NCI-H2029 treated with DMSO at 0.1 percent for 48 hours (cell line): ENCODE measurements at regions not wholly inside any gene's neighbourhood (a gene's known extent, or its start where the extent isn't known, plus 50 kb on each side); places are given as distances from the start of the nearest gene placed in this dataset.
"Not testable (repeated sequence)": the region's sequence is repeated elsewhere in the genome, so short reads cannot be mapped to it uniquely, and the experiment has no call there.

Experiments used
- DNase-seq: peaks from one replicate; lab custom pipeline; 2025; lab: John Stamatoyannopoulos, UW

DNA sequence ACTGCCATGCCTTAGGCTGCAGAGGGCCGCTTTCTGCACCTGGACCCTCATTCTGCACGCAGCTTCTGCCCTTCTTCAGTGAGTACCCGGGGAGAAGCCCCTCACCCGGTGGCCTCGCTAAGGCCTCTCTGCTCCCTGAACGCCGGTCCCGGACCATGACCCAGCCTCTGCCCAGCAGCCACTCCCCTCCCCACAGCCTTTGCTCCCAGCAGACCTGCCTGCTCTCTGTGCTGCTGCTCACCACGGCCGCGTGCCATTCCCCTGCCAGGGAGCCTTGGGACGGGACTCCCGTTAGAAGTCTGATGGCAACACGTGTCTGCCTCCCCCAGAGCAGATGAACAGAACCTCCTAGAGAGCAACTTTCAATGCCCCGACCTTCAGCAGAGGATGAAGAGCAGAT, 282.8 kb downstream of the NDUFA10 start:
- DNase-seq: no peak

DNA sequence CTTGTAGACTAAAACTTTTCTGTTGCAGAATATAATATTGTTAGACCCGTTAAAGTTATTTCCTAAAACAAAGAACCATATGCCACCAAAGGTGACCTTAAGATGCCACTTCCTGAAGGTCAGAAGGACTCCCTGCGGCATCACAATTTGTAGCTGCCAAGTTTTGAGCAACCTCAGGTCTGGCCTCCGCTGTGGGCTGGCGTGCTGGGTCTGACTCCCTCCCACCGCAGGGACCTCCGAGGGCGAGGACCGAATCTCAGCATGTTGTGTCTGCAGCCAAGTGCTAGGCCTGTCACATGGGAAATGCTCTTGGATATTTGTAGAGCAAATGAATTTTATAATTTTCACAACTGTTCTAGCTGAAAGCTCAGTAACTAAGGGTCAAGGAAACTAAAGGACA, 285.9 kb downstream of the NDUFA10 start:
- no peak for DNase-seq

DNA sequence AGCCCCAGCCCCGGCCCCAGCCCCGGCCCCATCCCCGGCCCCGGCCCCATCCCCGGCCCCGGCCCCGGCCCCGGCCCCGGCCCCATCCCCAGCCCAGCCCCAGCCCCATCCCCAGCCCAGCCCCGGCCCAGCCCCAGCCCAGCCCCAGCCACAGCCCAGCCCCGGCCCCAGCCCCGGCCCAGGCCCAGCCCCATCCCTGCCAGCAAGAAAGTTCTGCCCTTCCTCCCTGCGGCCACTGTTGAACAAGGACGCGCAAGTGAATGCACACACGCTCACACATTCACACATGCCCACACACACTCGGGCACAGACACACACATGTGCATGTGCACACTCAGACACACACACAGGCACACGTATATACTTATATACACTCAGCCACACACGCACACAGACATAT, 287.0 kb downstream of the NDUFA10 start:
- DNase-seq: no peak

DNA sequence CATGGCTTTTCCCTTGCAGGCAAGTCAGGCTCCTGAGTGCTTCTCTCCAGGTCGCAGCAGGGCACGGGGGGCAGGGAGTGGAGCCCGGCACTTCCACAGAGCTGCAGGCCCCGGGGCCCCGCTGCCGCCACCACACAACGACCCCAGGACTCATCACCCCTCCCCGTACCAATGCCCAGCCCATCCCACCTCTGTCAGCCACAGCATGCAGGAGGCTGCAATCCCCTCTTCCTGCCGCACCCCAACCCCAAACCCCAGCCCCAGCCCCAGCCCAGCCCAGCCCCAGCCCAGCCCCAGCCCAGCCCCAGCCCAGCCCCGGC, 288.0 kb downstream of the NDUFA10 start:
- DNase-seq: no peak

DNA sequence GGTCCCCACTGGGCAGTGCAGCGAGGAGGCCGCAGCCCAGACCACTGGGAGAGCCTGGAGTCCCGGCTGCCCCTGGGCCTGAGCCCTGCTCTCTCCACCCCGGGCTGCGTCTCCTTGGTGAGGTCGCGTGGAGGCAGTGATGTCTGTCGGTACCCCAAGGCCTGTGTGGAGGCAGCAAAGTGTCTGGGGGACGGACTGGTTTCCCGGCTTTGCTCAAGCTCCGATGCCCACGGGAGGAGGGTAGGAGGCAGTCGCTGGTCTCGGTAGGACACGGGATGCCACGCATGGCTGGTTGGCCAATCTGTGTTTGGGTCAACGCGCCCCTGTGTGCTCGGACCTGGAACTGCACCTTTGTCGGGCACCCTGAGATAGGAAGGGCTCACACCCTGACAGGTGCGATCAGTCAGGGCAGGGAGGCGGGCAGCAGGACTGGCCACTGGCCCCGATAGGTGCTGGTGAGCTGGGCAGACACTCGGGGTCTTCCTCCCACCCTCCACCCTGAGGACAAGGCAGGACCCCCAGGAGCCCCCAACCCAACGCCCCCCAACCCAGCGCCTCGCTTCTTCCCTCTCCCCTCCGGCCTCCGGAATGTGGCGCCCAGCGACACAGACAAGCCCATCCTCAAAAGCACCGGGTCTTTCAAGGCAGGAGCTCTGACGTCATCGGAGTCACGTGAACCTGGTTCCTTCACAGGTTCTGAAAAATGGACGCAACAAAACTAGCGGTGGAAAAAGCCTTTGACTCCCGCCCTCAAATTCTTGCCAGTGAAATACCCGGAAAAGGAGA, 288.6 kb downstream of the NDUFA10 start:
- no peak for DNase-seq

DNA sequence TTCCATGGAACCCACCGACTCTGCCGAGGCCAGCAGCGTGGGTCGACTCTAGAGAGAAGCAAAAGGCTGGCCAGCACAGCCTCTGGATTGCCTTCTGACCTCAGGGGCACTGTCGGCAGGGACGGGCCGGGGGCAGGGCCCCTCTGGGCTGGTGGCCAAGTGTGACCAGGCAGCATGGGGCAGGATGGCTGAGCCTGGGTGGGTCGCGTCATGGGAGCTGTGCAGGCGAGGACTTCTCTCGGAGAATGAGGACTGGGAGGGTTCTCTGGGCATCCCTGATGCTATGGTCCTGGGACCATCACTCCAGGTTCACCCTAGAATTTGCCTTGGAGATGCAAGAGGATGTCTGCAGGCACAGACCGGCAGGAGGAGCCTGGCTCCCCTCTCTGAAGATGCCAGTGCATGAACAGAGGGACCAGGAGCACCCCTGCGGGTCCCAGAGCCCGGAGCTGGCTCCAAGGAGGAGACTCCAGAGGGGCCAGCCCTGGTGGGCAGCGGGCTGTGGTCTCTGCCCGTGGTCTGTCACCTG, 289.2 kb downstream of the NDUFA10 start:
- no peak for DNase-seq

DNA sequence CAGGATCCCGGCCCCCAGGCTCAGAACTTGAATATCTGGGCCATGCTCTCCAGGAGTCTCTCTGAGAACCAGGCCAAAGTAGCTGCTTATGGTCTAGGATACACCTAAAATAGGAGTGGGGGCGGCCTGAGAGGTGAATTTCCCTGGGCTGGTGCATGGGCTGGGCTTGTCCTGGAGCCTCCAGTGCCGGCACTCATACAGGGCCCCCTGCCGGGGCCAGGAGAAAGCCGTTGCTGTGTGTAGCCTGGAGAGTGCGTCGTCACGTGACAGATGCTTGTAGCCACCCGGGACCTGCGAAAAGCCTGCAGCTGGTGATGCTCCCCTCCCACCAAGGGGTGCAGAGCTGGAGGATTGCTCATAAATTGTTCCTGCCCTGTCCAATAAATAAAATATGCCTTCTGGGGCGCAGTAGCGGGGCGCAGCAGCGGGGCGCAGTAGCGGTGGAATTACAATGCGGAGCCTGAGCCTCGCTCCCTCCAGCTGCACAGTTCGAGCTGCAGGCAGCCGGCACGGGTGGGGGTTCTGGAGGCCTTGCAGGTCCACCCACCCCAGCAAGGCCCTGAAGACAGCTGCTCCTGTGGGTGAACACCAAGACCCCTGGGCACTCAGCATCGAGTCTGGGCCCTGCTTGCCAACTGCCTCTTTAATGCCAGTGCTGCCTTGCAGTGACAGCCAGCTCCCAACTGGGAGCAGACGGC, 289.9 kb downstream of the NDUFA10 start:
- DNase-seq: no peak

DNA sequence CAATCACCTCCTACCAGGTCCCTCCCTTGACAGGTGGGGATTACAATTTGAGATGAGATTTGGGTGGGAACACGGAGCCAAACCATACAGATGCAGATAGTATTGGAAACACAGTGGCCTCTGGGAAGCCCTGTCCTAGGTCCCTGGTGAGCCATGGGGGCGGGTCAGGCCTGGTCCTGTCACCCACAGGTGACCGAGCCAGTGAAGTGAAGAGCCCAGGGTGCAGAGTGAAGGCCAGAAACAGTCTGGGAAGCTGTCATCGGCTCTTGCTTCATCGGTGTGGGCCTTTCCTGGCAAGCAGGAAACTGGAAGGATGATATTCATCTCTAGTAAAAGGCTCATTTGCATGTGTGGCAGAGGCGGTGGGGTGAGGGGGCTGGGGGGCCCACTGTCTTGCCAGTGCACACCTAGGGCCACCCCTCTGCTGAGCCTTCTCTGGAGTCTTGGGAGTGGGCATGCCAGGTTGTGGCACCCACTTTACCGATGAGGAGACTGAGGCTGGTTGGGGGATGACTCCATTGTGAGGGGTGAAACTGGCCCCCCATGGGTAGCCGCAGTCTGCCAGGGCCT, 290.6 kb downstream of the NDUFA10 start:
- DNase-seq: no peak

DNA sequence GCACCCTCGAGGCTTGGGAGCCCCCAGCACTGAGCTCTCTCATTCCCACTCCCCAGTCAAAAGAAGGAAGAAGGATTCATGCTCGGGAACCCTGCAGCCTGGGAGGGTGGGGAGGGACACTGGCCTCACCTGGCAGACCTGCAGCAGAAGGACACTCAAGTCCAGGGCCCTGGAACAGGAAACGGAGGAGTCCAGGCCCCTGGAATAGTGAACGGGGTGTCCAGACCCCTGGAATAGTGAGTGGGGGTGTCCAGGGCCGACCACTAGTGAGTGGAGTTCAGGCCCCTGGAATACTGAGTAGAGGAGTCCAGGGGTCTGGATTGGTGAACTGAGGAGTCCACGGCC, 292.5 kb downstream of the NDUFA10 start:
- DNase-seq: no peak

DNA sequence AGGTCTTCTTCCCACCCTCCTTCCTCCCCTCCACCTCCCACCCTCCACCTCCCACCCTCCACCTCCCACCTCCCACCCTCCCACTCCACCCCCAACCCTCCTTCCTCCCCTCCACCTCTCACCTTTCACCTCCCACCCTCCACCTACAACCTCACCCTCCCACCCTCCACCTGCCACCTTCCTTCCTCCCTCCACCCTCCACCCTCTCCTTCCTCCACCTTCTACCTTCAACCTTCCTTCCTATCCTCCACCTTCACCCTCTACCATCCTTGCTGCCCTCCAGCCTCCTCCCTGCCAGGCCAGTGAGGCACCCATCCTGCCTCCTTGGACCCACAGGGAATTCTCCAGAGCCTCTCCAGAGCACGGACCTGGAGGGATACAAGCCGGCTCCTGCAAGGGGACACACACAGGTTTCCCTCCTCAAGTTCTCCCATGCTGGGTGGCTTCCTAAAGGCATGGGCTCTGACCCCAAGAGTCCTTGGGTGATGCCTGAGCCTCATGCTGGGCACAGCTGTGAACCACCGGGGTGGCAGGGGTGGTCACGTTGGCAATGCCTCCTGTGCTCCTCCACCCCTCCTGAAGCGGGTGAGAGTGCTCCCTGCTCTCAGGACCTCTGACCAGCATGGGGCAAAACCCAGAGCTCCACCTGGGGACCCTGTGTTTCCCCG, 293.0 kb downstream of the NDUFA10 start:
- DNase-seq: no peak

DNA sequence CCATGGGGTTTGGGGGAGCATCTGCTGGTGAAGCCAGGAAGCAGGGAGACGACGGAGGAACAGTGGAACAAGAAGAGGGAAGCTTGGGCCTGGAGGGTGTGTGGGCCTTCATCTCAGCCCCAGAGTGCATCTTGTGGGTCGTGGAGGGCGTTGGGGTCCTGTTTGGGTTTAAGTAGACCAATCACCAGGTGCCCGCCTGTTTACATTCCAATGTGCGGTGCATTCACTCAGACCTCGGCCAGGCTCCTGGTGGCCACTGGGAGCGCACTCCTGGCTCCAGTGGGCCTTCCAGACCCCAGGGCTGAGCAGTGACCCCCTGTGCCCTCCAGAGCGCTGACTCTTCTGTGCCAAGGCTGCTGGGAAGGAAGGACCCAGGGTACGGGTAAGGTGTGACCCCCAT, 293.7 kb downstream of the NDUFA10 start:
- no peak for DNase-seq

DNA sequence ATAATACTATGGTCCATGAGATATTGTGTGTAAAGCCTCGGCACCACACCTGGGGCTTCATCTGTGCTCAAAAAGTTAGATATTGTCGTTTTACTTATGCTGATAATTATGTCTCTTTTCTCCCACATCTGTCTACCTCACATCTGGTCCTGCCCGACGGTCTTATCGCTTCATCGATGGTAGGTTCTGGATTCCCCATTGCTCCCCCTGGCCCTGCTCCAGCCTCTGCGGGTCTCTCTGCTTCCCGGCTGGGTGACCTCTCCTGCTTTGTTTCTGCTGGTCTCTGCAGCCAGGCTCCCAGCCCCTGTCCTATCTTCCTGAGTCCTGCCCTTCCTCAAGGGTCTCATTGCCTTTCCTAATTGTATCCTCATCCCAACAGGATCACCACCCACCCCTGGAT, 294.2 kb downstream of the NDUFA10 start:
- DNase-seq: no peak

DNA sequence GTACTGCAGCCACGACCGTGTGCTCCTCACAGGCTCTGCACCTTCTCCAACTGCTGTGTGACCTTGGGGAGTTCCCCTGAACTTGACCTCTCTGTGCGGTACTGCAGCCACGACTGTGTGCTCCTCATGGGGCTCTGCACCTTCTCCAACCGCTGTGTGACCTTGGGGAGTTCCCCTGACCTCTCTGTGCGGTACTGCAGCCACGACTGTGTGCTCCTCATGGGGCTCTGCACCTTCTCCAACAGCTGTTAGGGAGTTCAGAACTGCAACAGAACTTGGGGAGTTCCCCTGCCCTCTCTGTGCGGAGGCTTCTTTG, 294.6 kb downstream of the NDUFA10 start:
- not testable (repeated sequence) for DNase-seq

DNA sequence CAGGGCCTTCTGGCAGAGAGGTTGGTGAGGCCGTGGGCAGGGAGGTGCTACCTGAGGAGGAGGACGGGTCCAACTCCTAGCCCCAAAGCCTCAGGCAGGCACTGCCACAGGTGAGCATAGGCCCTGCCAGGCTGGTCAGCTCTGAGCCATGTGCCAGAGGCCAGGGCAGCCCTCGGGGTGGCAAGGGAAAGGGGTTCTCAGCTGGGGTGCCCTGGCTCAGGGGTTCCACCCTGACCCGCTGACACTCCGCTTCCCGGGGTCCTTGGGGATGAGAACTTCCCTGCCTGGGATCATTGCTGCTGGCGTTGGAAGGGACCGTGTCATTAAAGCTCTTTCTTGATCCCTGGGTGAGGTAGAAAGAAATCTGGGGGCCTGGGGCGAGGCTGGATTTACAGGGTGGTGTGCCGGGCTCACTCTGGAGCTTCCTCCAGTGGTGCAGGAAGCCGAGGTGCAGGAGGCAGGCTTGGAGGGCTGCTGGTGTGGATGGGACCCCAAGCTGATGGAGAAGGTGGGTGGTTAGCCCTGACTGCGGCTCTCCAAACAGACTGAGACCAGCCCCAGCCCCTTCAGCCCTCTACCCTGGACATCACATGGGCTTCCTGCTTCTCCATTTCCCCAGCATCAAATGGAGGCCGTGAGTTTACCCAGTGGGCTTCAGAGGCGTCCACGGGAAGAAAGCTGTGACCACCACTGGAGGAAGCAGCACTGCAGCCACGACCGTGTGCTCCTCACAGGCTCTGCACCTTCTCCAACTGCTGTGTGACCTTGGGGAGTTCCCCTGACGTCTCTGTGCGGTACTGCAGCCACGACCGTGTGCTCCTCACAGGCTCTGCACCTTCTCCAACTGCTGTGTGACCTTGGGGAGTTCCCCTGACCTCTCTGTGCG, 295.2 kb downstream of the NDUFA10 start:
- DNase-seq: no peak

DNA sequence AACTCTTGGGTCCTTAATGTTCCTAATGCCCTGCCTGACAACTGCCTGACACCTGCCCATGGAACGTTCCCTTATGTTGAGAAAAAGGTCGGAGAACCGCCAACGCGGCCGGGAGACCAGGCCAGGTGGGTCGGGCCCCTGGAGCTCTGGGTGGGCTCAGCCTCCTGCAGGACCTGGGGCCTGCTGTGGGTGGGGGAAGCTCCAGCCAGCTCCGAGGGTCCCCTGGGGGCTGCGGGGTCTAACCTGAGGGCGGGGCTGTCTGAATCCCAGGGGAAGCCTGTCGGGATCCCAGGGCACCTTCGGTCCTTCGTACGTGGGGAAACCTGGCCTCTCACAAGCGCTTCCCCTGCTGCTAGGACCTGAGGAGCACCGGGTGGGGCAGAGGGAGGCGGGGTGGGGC, 296.0 kb downstream of the NDUFA10 start:
- no peak for DNase-seq

DNA sequence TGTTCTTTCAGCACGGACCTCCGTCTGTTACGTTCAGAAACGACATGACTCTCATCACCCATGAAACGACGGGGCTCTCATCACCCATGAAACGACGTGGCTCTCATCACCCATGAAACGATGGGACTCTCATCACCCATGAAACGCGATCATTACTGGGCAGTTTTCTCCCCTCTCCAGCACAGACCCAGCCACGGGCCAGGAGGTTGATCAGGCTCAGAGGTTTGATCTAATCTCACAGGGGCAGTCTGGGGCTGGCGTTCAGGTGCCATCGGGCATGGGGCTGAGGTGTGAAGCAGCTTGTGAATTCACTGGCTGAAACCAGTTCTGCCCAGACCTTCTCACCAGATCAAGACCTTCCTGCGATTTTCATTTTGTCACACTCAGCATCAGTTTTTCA, 296.4 kb downstream of the NDUFA10 start:
- DNase-seq: no peak

DNA sequence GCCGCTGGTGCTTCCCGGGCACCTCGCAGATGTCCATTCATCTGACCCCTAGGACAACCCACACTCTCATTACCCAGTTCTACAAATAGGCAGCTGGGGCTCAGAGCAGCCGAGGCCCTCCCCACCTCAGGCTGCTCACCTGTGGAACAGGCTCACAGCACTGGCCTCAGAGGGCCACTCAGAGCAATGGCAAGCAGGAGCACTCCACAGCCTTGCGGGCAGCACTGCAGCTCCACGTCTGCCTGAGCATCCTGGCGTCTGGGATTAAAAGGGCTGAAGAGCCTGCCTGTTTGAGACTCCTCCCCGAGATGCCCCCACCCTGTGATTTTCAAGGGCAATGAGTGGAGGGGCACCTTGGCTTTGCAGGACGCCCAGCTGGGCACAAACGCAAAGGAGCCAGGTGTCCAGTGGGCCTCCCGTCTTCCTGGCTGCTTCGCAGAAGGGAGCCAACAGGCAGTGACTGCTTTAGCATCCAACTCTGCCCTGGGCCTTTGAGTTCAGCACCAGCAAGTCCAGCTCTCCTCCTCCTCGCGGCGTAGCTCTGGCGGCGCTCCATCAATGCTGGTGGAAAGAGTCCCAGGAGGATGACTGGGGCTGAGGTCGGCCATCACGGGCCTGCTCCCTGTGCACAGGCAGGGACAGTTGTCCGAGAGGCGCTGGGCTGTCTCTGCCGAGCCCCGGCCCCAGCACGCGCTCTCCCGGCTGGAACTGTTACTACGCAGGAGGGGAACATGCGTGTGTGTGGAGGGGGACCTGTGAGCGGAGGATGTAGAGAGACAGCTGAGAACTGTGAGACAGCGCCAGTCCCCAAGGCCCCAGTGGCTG, 297.2 kb downstream of the NDUFA10 start:
- DNase-seq: no peak

DNA sequence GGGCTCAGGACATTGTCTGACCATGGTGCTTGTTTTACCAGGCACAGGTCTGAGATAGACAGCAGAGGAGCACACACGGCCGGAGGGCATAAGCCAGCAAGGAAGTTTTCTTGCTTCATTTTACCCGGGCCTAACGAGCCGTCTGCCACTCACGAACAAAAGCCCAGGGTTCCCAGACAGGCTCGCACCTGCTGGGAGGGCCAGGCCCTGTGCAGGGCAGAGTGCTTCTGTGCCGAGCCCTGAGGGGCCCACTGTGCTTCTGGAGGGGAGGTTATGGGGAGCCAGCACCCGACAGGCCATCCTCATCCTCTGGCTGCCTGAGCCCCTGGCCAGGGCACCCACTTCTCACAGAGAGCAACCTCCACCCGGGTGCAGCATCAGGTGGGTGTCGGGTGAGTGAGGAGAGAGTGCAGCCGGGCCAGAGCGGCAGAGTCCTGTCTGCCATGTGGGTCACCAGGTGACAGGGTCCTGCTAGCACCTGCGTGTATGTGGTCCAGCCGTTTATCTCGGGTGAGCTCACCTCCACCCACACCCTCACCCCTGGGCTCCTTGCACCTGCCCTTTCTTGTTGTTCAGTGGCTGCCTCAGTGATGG, 297.9 kb downstream of the NDUFA10 start:
- DNase-seq: no peak

DNA sequence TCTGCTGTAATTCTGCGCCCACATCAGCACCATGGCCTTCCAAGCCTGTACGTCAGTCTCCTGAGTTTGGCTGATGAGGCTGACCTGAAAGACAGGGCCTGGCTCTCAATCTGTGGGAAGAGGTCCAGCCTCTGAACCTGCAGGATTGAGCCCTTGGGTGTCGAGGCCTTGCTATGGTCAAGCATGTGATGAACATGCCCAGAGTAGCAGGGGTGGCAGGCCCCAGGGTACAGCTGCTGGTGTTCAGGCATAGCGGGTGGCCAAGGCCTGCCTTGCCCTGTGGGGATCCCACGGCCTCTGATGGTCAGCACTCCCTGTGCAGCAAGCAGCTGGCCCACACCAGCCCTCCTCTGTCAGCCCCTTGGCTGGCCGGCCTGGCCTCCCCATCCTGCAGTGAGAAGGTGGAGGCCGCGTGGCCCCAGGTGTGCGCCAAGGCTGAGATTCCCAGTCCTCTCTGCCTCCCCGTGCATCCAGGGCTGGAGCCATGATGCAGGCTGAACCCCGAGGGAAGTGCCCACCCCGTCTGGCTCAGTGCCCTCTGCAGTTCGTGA, 298.4 kb downstream of the NDUFA10 start:
- no peak for DNase-seq

DNA sequence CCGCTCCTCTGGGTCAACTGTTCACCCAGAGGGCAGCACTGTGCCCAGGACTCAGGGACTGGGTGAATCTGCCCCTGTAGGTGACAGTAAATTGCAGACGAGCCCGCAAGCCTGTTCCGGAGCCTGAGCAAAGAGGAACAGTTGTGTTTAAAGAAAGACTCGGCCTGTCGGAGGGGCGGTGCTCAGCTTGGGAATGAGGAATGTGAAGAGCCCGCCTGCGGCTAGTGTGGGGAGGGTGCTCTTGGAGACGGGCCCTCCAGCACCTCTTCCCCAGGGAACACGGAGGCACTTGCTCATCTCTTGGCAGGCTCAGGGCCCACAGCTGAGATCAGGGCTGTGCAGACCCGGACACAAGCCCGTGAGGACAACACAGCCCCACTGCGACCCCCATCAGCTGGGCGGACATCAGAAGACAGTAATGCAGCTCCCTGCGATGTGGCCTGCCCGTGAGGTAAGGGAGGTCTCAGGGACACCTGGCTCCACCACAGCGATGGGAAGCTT, 299.0 kb downstream of the NDUFA10 start:
- no peak for DNase-seq
